ENCODE measurements at regions not wholly inside any gene's neighbourhood (a gene's known extent, or its start where the extent isn't known, plus 50 kb on each side); places are given as distances from the start of the nearest gene placed in this dataset.

- no peak for TF ChIP-seq CTCF (IDR thresholded peaks at IDR 0.05; ENCODE audit: unreplicated experiment)
- Mint-ChIP-seq H3K9me3 (ENCODE audit: low read depth) (peaks cover 2% of the 10 kb centered on the region), H3K4me3 (ENCODE audit: low read depth) (no peak overlapping the region), H3K27me3 (no peaks in the 10 kb centered on the region), H3K36me3 (ENCODE audit: insufficient read depth) (no peaks in the 10 kb centered on the region), H3K27ac (no peak overlapping the region), H3K4me1 (ENCODE audit: low read depth) (peaks cover 13% of the 10 kb centered on the region)
- DNase-seq (ENCODE audit: low spot score, unreplicated experiment): no peak
Observed at GRCh38 chr5:158140120-158140731, 281.3 kb upstream of the CLINT1 start.

- no peak overlapping the region for H3K27ac Mint-ChIP-seq
- peaks cover 23% of the 10 kb centered on the region for H3K4me1 Mint-ChIP-seq (ENCODE audit: low read depth)
- peaks cover 2% of the 10 kb centered on the region for H3K9me3 Mint-ChIP-seq (ENCODE audit: low read depth)
- H3K36me3 Mint-ChIP-seq (ENCODE audit: insufficient read depth): no peaks in the 10 kb centered on the region
- H3K27me3 Mint-ChIP-seq: no peaks in the 10 kb centered on the region
- TF ChIP-seq CTCF (IDR thresholded peaks at IDR 0.05; ENCODE audit: unreplicated experiment): no peak
- no peak overlapping the region for H3K4me3 Mint-ChIP-seq (ENCODE audit: low read depth)
- DNase-seq (ENCODE audit: low spot score, unreplicated experiment): no peak
Observed at GRCh38 chr5:158139161-158139560, 280.2 kb upstream of the CLINT1 start.

- H3K36me3 Mint-ChIP-seq (ENCODE audit: insufficient read depth): no peaks in the 10 kb centered on the region
- TF ChIP-seq CTCF (IDR thresholded peaks at IDR 0.05; ENCODE audit: unreplicated experiment): no peak
- no peaks in the 10 kb centered on the region for H3K27me3 Mint-ChIP-seq
- H3K27ac Mint-ChIP-seq: peak overlapping the region; percentile 11
- H3K4me1 Mint-ChIP-seq (ENCODE audit: low read depth): peaks cover 23% of the 10 kb centered on the region
- H3K4me3 Mint-ChIP-seq (ENCODE audit: low read depth): no peak overlapping the region
- peaks cover 2% of the 10 kb centered on the region for H3K9me3 Mint-ChIP-seq (ENCODE audit: low read depth)
- peak; percentile 35 for DNase-seq (ENCODE audit: low spot score, unreplicated experiment)
Observed at GRCh38 chr5:158135682-158136179, 276.8 kb upstream of the CLINT1 start.

GRCh38 chr5:158133369-158133768 lies 274.4 kb upstream of the CLINT1 start:
- DNase-seq (ENCODE audit: low spot score, unreplicated experiment): no peak
- no peaks in the 10 kb centered on the region for H3K27me3 Mint-ChIP-seq
- H3K36me3 Mint-ChIP-seq (ENCODE audit: insufficient read depth): no peaks in the 10 kb centered on the region
- TF ChIP-seq CTCF (IDR thresholded peaks at IDR 0.05; ENCODE audit: unreplicated experiment): no peak
- peaks cover 21% of the 10 kb centered on the region for H3K4me1 Mint-ChIP-seq (ENCODE audit: low read depth)
- no peaks in the 10 kb centered on the region for H3K9me3 Mint-ChIP-seq (ENCODE audit: low read depth)
- H3K4me3 Mint-ChIP-seq (ENCODE audit: low read depth): no peak overlapping the region
- H3K27ac Mint-ChIP-seq: no peak overlapping the region

GRCh38 chr5:158127536-158127935 lies 268.6 kb upstream of the CLINT1 start:
- no peak for DNase-seq (ENCODE audit: low spot score, unreplicated experiment)
- peaks cover 3% of the 10 kb centered on the region for H3K4me1 Mint-ChIP-seq (ENCODE audit: low read depth)
- H3K27ac Mint-ChIP-seq: no peak overlapping the region
- H3K9me3 Mint-ChIP-seq (ENCODE audit: low read depth): no peaks in the 10 kb centered on the region
- no peaks in the 10 kb centered on the region for H3K36me3 Mint-ChIP-seq (ENCODE audit: insufficient read depth)
- TF ChIP-seq CTCF (IDR thresholded peaks at IDR 0.05; ENCODE audit: unreplicated experiment): no peak
- peaks cover 6% of the 10 kb centered on the region for H3K27me3 Mint-ChIP-seq
- no peak overlapping the region for H3K4me3 Mint-ChIP-seq (ENCODE audit: low read depth)
